A673 (cell line): ENCODE measurements at regions not wholly inside any gene's neighbourhood (a gene's known extent, or its start where the extent isn't known, plus 50 kb on each side); places are given as distances from the start of the nearest gene placed in this dataset.

ENCODE experiments used
- EZH2 ChIP-seq: fragments of 200-600 bp; sonication (generic); IDR thresholded peaks from 2 replicates; pipeline ENCODE4 v1.6.1; 2017; ENCODE audit warnings: borderline replicate concordance, low read depth, mild to moderate bottlenecking, mixed read lengths, antibody characterized with exemption, low read length; ENCODE audit not compliant: poor library complexity, severe bottlenecking
- TF ChIP-seq, protein P1 (sequence below): fragments of 300-800, 200-600 bp; sonication (generic); conservative IDR thresholded peaks from 2 replicates; pipeline ENCODE4 v1.5.1; 2017; ENCODE audit warnings: low read depth, mild to moderate bottlenecking, antibody characterized with exemption, low read length, moderate library complexity, mixed read lengths

DNA sequence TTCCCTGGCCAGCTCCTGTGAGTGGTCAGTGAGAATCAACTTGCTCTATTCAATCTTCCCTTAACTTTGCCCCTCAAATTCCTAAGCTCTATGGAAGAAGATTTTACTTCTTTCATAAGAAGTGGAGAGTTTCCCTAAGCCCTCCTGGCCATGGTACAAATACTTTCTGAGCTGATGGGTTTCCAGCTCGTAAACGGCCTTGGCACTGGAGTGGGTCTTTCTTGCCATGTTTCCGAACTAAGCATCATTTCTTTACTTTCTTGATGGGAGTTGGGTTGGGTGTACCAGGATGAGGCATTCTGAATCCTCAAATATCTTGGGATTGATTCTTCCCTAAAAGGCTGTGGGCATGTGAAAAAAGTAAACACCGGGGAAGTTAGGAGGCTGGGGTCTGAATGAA, 72.5 kb downstream of the ACKR3 start:
- TF ChIP-seq, protein P1, sequence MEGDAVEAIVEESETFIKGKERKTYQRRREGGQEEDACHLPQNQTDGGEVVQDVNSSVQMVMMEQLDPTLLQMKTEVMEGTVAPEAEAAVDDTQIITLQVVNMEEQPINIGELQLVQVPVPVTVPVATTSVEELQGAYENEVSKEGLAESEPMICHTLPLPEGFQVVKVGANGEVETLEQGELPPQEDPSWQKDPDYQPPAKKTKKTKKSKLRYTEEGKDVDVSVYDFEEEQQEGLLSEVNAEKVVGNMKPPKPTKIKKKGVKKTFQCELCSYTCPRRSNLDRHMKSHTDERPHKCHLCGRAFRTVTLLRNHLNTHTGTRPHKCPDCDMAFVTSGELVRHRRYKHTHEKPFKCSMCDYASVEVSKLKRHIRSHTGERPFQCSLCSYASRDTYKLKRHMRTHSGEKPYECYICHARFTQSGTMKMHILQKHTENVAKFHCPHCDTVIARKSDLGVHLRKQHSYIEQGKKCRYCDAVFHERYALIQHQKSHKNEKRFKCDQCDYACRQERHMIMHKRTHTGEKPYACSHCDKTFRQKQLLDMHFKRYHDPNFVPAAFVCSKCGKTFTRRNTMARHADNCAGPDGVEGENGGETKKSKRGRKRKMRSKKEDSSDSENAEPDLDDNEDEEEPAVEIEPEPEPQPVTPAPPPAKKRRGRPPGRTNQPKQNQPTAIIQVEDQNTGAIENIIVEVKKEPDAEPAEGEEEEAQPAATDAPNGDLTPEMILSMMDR: no peak
- TF ChIP-seq EZH2: no peak
